Esophagus muscularis mucosa (tissue), 4 donors: ENCODE measurements at regions not wholly inside any gene's neighbourhood (a gene's known extent, or its start where the extent isn't known, plus 50 kb on each side); places are given as distances from the start of the nearest gene placed in this dataset.

Experiments used
- DNase-seq: peaks from one replicate; pipeline ENCODE4 v3.0.0-alpha.2; 2017; ENCODE audit errors: extremely low spot score
- H3K27ac ChIP-seq, 4 donors: fragments of 200-600 bp; sonication (generic); replicated peaks in 1 of 4; 1 replicate in 3 of 4; 2 replicates in 1 of 4; pipeline ENCODE4 v1.5.1; 2016 to 2019; ENCODE audit warnings: mild to moderate bottlenecking in 1 of 4
- H3K27me3 ChIP-seq, 4 donors: fragments of 200-600 bp; sonication (generic); one replicate each; pipeline versions ENCODE4 v1.5.1 to v1.6.0; 2016 to 2019
- H3K36me3 ChIP-seq, 4 donors: fragments of 200-600 bp; sonication (generic); one replicate each; pipeline ENCODE4 v1.5.1; 2016 to 2019
- H3K4me1 ChIP-seq, 4 donors: fragments of 200-600 bp; sonication (generic); one replicate each; pipeline ENCODE4 v1.5.1; 2016 to 2019
- H3K4me3 ChIP-seq, 4 donors: fragments of 200-600 bp; sonication (generic); 1 replicate in 2 of 4; 2 replicates in 2 of 4; pipeline ENCODE4 v1.5.1; 2016 to 2019; ENCODE audit warnings: mild to moderate bottlenecking in 4 of 4, moderate library complexity in 1 of 4
- H3K9me3 ChIP-seq, 4 donors: fragments of 200-600 bp; sonication (generic); 1 replicate in 3 of 4; 2 replicates in 1 of 4; pipeline ENCODE4 v1.5.1; 2016 to 2019
- EP300 ChIP-seq: sonication (generic); formaldehyde crosslinking; IDR thresholded peaks from one replicate; pipeline ENCODE4 v1.6.1; 2017; ENCODE audit warnings: antibody characterized with exemption
- POLR2A ChIP-seq: fragments of 450-650 bp; IDR thresholded peaks from one replicate; pipeline ENCODE4 v1.6.1; 2017; ENCODE audit warnings: antibody characterized with exemption, moderate library complexity, mild to moderate bottlenecking, low read depth
- POLR2AphosphoS5 ChIP-seq, 2 donors: sonication (generic); formaldehyde crosslinking; IDR thresholded peaks; one replicate each; pipeline ENCODE4 v1.6.1; 2017; ENCODE audit warnings: antibody characterized with exemption in 2 of 2
- WGBS: methylation state at CpG from one replicate; pipeline ENCODE4 v1.1.5; 2018; 5-methylcytosine and 5-hydroxymethylcytosine counted together
- intact Hi-C: fragments of 100-400 bp; cut with DNase I; formaldehyde crosslinking; loops from one replicate; pipeline ENCODE4 v1.15.1; 2023
- TF ChIP-seq, protein P1 (sequence below), 3 experiments: fragments of 200-600 bp in 2 of 3; fragments of 450-650 bp in 1 of 3; sonication (generic) in 2 of 3; IDR thresholded peaks; one replicate each; pipeline ENCODE4 v1.5.1; 2017 to 2019; ENCODE audit warnings: antibody characterized with exemption in 3 of 3, mild to moderate bottlenecking in 2 of 3, moderate library complexity in 1 of 3

DNA sequence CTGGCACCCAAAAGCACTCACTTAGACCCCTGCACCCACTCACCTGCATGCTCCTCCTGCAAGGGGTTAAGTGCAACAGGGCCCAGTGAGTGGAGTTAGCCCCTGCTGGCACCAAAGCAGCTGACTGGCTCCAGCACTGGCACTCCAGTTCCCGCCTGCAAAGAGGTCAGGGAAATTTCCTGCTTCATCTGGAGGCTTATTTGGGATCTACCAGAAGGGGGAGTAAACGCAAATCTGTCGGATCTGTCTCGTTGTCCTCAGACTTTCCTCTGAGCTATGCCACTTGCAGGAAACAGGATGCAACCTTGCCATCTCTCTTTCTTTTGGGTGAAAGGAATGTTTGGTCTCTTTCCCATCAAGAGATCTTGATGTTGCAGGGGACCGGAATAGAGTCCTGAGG is 435.6 kb downstream of the PCDH10 start:
- DNase-seq: no peak
- no peaks in the 10 kb centered on the region for H3K4me1 ChIP-seq
- intact Hi-C loops: no loop called here
- H3K27ac ChIP-seq: no peak overlapping the region
- no peak overlapping the region for H3K4me3 ChIP-seq
- H3K27me3 ChIP-seq: no peaks in the 10 kb centered on the region
- no peaks in the 10 kb centered on the region for H3K9me3 ChIP-seq
- 82% methylated on average over 5 of the region's 5 CpGs for WGBS
- no peak for TF ChIP-seq POLR2A
- TF ChIP-seq, protein P1, sequence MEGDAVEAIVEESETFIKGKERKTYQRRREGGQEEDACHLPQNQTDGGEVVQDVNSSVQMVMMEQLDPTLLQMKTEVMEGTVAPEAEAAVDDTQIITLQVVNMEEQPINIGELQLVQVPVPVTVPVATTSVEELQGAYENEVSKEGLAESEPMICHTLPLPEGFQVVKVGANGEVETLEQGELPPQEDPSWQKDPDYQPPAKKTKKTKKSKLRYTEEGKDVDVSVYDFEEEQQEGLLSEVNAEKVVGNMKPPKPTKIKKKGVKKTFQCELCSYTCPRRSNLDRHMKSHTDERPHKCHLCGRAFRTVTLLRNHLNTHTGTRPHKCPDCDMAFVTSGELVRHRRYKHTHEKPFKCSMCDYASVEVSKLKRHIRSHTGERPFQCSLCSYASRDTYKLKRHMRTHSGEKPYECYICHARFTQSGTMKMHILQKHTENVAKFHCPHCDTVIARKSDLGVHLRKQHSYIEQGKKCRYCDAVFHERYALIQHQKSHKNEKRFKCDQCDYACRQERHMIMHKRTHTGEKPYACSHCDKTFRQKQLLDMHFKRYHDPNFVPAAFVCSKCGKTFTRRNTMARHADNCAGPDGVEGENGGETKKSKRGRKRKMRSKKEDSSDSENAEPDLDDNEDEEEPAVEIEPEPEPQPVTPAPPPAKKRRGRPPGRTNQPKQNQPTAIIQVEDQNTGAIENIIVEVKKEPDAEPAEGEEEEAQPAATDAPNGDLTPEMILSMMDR (IDR thresholded peaks at IDR 0.05): no peak
- no peak for TF ChIP-seq EP300
- no peak for TF ChIP-seq POLR2AphosphoS5 (IDR thresholded peaks at IDR 0.05)
- H3K36me3 ChIP-seq: no peaks in the 10 kb centered on the region

DNA sequence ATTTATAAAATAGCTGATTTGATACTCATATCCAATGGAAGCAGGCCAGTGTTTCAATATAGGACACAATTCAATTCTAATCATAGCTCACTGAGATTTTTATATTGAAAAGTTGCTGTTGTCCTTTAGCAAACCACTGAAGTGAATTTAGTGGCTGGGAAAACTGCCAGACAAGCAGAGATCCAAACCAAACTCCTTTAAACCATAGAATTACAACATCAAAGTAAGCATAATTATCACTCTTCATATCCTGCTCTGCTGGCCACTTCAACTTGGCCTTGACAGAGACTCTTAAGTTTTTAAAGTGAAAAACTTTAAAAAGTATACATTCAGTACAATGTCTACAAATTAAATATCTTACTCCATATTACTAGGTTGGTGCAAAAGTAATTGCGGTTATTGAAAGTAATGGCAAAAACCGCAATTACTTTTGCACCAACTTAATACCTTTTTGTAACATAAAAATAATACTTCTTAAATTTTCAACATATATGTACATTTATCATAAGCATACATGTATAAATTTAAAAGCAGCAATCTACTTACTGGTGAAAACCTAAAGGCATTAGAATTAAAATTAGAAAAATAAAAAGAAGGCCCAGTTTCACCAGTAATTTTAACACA is 433.0 kb downstream of the PCDH10 start:
- Histone ChIP-seq H3K4me3 (no peak overlapping the region), H3K36me3 (no peaks in the 10 kb centered on the region), H3K27ac (no peak overlapping the region), H3K4me1 (no peaks in the 10 kb centered on the region), H3K9me3 (no peaks in the 10 kb centered on the region), H3K27me3 (no peaks in the 10 kb centered on the region)
- intact Hi-C loops: no loop called here
- WGBS: 95% methylated on average over 2 of the region's 2 CpGs
- DNase-seq: no peak
- no peak for TF ChIP-seq EP300
- TF ChIP-seq POLR2AphosphoS5 (IDR thresholded peaks at IDR 0.05): no peak
- no peak for TF ChIP-seq POLR2A
- TF ChIP-seq, protein P1 (IDR thresholded peaks at IDR 0.05): no peak

DNA sequence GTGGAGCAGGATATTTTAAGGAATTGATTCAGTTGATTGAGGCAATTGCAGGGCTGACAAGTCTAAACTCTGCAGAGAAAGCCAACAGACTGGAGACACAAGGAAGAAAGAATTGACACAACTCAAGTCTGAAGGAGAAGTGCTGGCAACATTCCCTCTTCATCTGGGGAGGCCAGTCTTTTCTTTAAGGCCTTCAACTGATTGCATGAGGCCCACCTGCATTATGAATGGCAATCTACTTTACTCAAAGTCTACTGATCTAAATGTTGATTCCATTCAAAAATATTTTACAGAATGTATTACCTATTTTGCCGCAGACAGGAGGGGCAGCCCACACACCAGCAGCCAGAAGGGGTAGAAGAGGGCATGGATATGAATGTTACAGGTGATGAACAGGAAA is 425.2 kb downstream of the PCDH10 start:
- DNase-seq: no peak
- TF ChIP-seq POLR2A (no peak), POLR2AphosphoS5 (IDR thresholded peaks at IDR 0.05) (no peak), EP300 (no peak)
- TF ChIP-seq, protein P1 (IDR thresholded peaks at IDR 0.05): no peak
- intact Hi-C loops: no loop called here
- 94% methylated on average over 1 of the region's 1 CpG for WGBS
- H3K27ac ChIP-seq: no peak overlapping the region
- no peaks in the 10 kb centered on the region for H3K36me3 ChIP-seq
- H3K4me1 ChIP-seq: peaks cover 0 to 8% (median 0%) of the 10 kb centered on the region in 4 donors
- no peak overlapping the region for H3K4me3 ChIP-seq
- no peaks in the 10 kb centered on the region for H3K9me3 ChIP-seq
- H3K27me3 ChIP-seq: no peaks in the 10 kb centered on the region

DNA sequence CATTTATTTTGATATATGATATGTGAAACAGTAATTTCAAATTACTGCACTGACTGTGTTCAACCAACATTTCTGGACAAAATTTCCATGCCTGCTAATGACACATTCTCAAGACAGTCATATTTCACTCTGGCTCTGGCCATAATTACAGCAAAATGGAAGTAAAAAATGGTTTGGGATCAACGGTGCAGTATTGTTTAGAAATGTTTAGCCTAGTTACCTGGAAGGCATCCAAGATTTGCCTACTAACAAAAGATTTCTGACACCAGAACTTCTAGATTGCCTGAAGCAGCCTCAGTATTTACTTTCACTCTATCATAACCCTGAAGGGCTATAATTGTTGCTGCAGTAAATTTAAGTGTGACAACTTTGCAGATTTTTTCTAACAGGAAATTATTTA is 416.3 kb downstream of the PCDH10 start:
- no peaks in the 10 kb centered on the region for H3K36me3 ChIP-seq
- WGBS: 0% methylated on average over 1 of the region's 1 CpG
- TF ChIP-seq POLR2A (no peak), EP300 (no peak), POLR2AphosphoS5 (IDR thresholded peaks at IDR 0.05) (no peak)
- TF ChIP-seq, protein P1 (IDR thresholded peaks at IDR 0.05): no peak
- no peaks in the 10 kb centered on the region for H3K9me3 ChIP-seq
- intact Hi-C loops: no loop called here
- no peaks in the 10 kb centered on the region for H3K4me1 ChIP-seq
- no peaks in the 10 kb centered on the region for H3K27me3 ChIP-seq
- H3K4me3 ChIP-seq: peak overlapping the region in 2 of 4 donors; percentile 7 to 22
- H3K27ac ChIP-seq: no peak overlapping the region
- no peak for DNase-seq

DNA sequence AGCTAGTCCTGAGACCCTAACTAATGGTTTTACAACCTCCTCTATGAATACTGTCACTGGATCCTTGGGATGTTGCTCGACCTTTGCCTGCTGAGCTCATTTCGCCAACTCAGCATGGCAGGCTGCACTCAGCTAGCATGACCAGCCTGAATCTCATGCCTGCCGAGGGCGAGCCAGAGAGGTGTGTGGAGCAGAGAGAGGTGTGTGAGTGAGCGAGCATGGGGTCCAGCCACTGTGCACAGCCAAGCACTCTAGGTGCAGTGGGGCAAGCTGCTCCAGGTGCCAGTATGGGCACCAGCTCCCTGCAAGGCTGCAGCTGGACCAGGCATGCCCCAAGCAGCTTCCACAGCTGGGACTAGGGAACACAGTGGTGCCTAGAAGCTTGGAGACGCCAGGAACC is 410.9 kb downstream of the PCDH10 start:
- Histone ChIP-seq H3K9me3 (no peaks in the 10 kb centered on the region), H3K27me3 (no peaks in the 10 kb centered on the region), H3K4me3 (no peak overlapping the region), H3K36me3 (no peaks in the 10 kb centered on the region), H3K27ac (no peak overlapping the region), H3K4me1 (no peaks in the 10 kb centered on the region)
- DNase-seq: no peak
- intact Hi-C loops: no loop called here
- TF ChIP-seq, protein P1 (IDR thresholded peaks at IDR 0.05): no peak
- no peak for TF ChIP-seq POLR2AphosphoS5 (IDR thresholded peaks at IDR 0.05)
- 87% methylated on average over 5 of the region's 6 CpGs for WGBS
